ENCODE measurements at regions not wholly inside any gene's neighbourhood (a gene's known extent, or its start where the extent isn't known, plus 50 kb on each side); places are given as distances from the start of the nearest gene placed in this dataset.

DNA sequence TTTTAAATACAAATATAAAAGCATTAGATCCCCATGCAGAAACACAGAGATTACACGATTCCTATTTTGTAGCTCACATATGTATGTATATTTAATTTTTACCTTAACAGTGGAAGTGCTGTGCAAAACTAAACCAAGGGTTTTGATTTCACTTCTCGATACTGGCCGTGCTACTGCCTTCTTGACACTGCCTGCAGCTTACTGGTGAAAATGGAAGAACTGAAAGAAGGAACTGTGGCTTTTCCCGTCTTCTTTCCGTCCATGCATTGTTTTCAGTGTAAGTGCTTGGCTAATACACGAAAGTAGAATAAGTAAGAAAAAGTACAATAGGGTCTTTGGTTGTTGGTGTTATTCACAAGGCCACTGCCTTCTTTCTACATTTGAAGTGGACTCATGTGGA, 129.5 kb downstream of the NDUFA10 start:
- no peak for TF ChIP-seq NRF1 (conservative IDR thresholded peaks at IDR 0.05; ENCODE audit: low read depth, low read length)
- no peak for TF ChIP-seq POLR2A (IDR thresholded peaks at IDR 0.05; ENCODE audit: low read depth, low read length)
- no peak for TF ChIP-seq POLR2AphosphoS5 (IDR thresholded peaks at IDR 0.05; ENCODE audit: low read length)
- TF ChIP-seq, protein P1, sequence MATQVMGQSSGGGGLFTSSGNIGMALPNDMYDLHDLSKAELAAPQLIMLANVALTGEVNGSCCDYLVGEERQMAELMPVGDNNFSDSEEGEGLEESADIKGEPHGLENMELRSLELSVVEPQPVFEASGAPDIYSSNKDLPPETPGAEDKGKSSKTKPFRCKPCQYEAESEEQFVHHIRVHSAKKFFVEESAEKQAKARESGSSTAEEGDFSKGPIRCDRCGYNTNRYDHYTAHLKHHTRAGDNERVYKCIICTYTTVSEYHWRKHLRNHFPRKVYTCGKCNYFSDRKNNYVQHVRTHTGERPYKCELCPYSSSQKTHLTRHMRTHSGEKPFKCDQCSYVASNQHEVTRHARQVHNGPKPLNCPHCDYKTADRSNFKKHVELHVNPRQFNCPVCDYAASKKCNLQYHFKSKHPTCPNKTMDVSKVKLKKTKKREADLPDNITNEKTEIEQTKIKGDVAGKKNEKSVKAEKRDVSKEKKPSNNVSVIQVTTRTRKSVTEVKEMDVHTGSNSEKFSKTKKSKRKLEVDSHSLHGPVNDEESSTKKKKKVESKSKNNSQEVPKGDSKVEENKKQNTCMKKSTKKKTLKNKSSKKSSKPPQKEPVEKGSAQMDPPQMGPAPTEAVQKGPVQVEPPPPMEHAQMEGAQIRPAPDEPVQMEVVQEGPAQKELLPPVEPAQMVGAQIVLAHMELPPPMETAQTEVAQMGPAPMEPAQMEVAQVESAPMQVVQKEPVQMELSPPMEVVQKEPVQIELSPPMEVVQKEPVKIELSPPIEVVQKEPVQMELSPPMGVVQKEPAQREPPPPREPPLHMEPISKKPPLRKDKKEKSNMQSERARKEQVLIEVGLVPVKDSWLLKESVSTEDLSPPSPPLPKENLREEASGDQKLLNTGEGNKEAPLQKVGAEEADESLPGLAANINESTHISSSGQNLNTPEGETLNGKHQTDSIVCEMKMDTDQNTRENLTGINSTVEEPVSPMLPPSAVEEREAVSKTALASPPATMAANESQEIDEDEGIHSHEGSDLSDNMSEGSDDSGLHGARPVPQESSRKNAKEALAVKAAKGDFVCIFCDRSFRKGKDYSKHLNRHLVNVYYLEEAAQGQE (IDR thresholded peaks at IDR 0.05; ENCODE audit: low read depth, low read length), result no peak
- no peak for TF ChIP-seq PAX5 (IDR thresholded peaks at IDR 0.05; ENCODE audit: borderline replicate concordance, low read depth, low read length)
- no peak for TF ChIP-seq BCL11A (IDR thresholded peaks at IDR 0.05; ENCODE audit: low read depth, low read length)
- no peak for TF ChIP-seq ZNF384 (IDR thresholded peaks at IDR 0.05; ENCODE audit: borderline replicate concordance, low read depth, low read length)
- TF ChIP-seq, protein P2, sequence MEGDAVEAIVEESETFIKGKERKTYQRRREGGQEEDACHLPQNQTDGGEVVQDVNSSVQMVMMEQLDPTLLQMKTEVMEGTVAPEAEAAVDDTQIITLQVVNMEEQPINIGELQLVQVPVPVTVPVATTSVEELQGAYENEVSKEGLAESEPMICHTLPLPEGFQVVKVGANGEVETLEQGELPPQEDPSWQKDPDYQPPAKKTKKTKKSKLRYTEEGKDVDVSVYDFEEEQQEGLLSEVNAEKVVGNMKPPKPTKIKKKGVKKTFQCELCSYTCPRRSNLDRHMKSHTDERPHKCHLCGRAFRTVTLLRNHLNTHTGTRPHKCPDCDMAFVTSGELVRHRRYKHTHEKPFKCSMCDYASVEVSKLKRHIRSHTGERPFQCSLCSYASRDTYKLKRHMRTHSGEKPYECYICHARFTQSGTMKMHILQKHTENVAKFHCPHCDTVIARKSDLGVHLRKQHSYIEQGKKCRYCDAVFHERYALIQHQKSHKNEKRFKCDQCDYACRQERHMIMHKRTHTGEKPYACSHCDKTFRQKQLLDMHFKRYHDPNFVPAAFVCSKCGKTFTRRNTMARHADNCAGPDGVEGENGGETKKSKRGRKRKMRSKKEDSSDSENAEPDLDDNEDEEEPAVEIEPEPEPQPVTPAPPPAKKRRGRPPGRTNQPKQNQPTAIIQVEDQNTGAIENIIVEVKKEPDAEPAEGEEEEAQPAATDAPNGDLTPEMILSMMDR (IDR thresholded peaks at IDR 0.05 in 2 of 3, conservative IDR thresholded peaks at IDR 0.05 in 1 of 3; ENCODE audit: control insufficient read depth in 2 of 3, extremely low read depth in 1 of 3, insufficient read depth in 1 of 3, low read depth in 3 of 3, low read length in 3 of 3), result no peak
- TF ChIP-seq, protein P3, sequence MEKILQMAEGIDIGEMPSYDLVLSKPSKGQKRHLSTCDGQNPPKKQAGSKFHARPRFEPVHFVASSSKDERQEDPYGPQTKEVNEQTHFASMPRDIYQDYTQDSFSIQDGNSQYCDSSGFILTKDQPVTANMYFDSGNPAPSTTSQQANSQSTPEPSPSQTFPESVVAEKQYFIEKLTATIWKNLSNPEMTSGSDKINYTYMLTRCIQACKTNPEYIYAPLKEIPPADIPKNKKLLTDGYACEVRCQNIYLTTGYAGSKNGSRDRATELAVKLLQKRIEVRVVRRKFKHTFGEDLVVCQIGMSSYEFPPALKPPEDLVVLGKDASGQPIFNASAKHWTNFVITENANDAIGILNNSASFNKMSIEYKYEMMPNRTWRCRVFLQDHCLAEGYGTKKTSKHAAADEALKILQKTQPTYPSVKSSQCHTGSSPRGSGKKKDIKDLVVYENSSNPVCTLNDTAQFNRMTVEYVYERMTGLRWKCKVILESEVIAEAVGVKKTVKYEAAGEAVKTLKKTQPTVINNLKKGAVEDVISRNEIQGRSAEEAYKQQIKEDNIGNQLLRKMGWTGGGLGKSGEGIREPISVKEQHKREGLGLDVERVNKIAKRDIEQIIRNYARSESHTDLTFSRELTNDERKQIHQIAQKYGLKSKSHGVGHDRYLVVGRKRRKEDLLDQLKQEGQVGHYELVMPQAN (conservative IDR thresholded peaks at IDR 0.05), result no peak
- TF ChIP-seq, protein P4, sequence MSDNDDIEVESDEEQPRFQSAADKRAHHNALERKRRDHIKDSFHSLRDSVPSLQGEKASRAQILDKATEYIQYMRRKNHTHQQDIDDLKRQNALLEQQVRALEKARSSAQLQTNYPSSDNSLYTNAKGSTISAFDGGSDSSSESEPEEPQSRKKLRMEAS (IDR thresholded peaks at IDR 0.05; ENCODE audit: low read depth, low read length), result no peak

Measured in GM12878 (cell line).